Neural cell (in vitro differentiated cells): ENCODE measurements at regions not wholly inside any gene's neighbourhood (a gene's known extent, or its start where the extent isn't known, plus 50 kb on each side); places are given as distances from the start of the nearest gene placed in this dataset.

ENCODE experiments used
- H2AFZ ChIP-seq: fragments of 200-600, 300-800 bp; sonication (generic), shearing (Covaris generic); 2 replicates; pipeline ENCODE4 v1.6.0; 2014; ENCODE audit warnings: low read depth, mild to moderate bottlenecking, antibody characterized with exemption, low read length, moderate library complexity
- H3F3A ChIP-seq: fragments of 200-600 bp; shearing (Covaris generic); 2 replicates; pipeline ENCODE4 v1.6.1; 2016; ENCODE audit warnings: mild to moderate bottlenecking, moderate library complexity, mixed read lengths, antibody characterized with exemption, low read length; ENCODE audit not compliant: insufficient read depth, poor library complexity, severe bottlenecking
- H3K27ac ChIP-seq: fragments of 200-600, 300-800 bp; sonication (generic), shearing (Covaris generic); 2 replicates; pipeline ENCODE4 v1.5.1; 2014; ENCODE audit warnings: mild to moderate bottlenecking, low read length, moderate library complexity
- H3K27me3 ChIP-seq: fragments of 300-800, 200-600 bp; sonication (generic), shearing (Covaris generic); 2 replicates; pipeline ENCODE4 v1.6.0; 2014; ENCODE audit warnings: mild to moderate bottlenecking, low read depth, low read length, moderate library complexity; ENCODE audit not compliant: insufficient read depth
- H3K36me3 ChIP-seq: fragments of 300-800, 200-600 bp; sonication (generic), shearing (Covaris generic); 2 replicates; pipeline ENCODE4 v1.5.1; 2014; ENCODE audit warnings: mild to moderate bottlenecking, antibody characterized with exemption, low read length, moderate library complexity; ENCODE audit not compliant: insufficient read depth
- H3K4me2 ChIP-seq: fragments of 300-800, 200-600 bp; sonication (generic), shearing (Covaris generic); 2 replicates; pipeline ENCODE4 v1.6.0; 2014; ENCODE audit warnings: mild to moderate bottlenecking, low read length
- H3K4me3 ChIP-seq: fragments of 300-800, 200-600 bp; sonication (generic), shearing (Covaris generic); 2 replicates; pipeline ENCODE4 v1.5.1; 2014; ENCODE audit warnings: mild to moderate bottlenecking, low read length, moderate library complexity
- H3K79me2 ChIP-seq: fragments of 200-600 bp; shearing (Covaris generic); replicated peaks from 2 replicates; pipeline ENCODE4 v1.6.0; 2014; ENCODE audit warnings: mild to moderate bottlenecking, low read length, moderate library complexity; ENCODE audit not compliant: insufficient read depth
- H3K9ac ChIP-seq: fragments of 300-800, 200-600 bp; sonication (generic), shearing (Covaris generic); 2 replicates; pipeline ENCODE4 v1.6.1; 2016; ENCODE audit warnings: mild to moderate bottlenecking, low read length, mixed read lengths
- H3K9me2 ChIP-seq: fragments of 200-600 bp; shearing (Covaris generic); 2 replicates; pipeline ENCODE4 v1.6.1; 2016; ENCODE audit warnings: mild to moderate bottlenecking, low read length, mixed read lengths; ENCODE audit not compliant: insufficient read depth
- H3K9me3 ChIP-seq: fragments of 200-600, 300-800 bp; sonication (generic), shearing (Covaris generic); 2 replicates; pipeline ENCODE4 v1.6.1; 2016; ENCODE audit warnings: mild to moderate bottlenecking, mixed run types, low read length, moderate library complexity, mixed read lengths
- H4K20me1 ChIP-seq: fragments of 200-600 bp; shearing (Covaris generic); 2 replicates; pipeline ENCODE4 v1.6.1; 2016; ENCODE audit warnings: mild to moderate bottlenecking, mixed run types; ENCODE audit not compliant: insufficient read depth
- CTCF ChIP-seq: fragments of 450-650 bp; IDR thresholded peaks from 2 replicates; pipeline ENCODE4 v1.5.1; 2014; ENCODE audit warnings: antibody characterized with exemption, mild to moderate bottlenecking, moderate library complexity; ENCODE audit not compliant: poor library complexity, severe bottlenecking
- EP300 ChIP-seq: fragments of 450-650 bp; conservative IDR thresholded peaks from 2 replicates; pipeline ENCODE4 v1.6.1; 2014; ENCODE audit warnings: antibody characterized with exemption, mild to moderate bottlenecking, moderate library complexity; ENCODE audit not compliant: poor library complexity, severe bottlenecking
- EZH2 ChIP-seq: fragments of 200-600, 300-800 bp; shearing (Covaris generic), sonication (generic); IDR thresholded peaks from 2 replicates; pipeline ENCODE4 v1.6.1; 2014; ENCODE audit warnings: antibody characterized with exemption, low read length, borderline replicate concordance, mild to moderate bottlenecking; ENCODE audit not compliant: insufficient read depth, poor library complexity, severe bottlenecking
- MXI1 ChIP-seq: fragments of 450-650 bp; conservative IDR thresholded peaks from 2 replicates; pipeline ENCODE4 v1.6.1; 2014; ENCODE audit warnings: antibody characterized with exemption, mild to moderate bottlenecking; ENCODE audit not compliant: poor library complexity, severe bottlenecking
- POLR2AphosphoS5 ChIP-seq: IDR thresholded peaks from 2 replicates; pipeline ENCODE4 v1.6.1; 2012
- RAD21 ChIP-seq: fragments of 450-650 bp; conservative IDR thresholded peaks from 2 replicates; pipeline ENCODE4 v1.6.1; 2014; ENCODE audit warnings: antibody characterized with exemption, mild to moderate bottlenecking, moderate library complexity
- REST ChIP-seq: IDR thresholded peaks from 2 replicates; pipeline ENCODE4 v1.6.1; 2012; ENCODE audit warnings: borderline replicate concordance
- SMC3 ChIP-seq: fragments of 450-650 bp; conservative IDR thresholded peaks from 2 replicates; pipeline ENCODE4 v1.6.1; 2014; ENCODE audit warnings: antibody characterized with exemption, mild to moderate bottlenecking, moderate library complexity; ENCODE audit not compliant: poor library complexity
- TAF1 ChIP-seq: IDR thresholded peaks from 2 replicates; pipeline ENCODE4 v1.6.1; 2012; ENCODE audit warnings: low read depth

GRCh38 chr13:62096652-62097051 lies 681.0 kb upstream of the PCDH20 start:
- Histone ChIP-seq H3K9me3 (no peaks in the 10 kb centered on the region), H3F3A (no peaks in the 10 kb centered on the region), H3K27me3 (no peaks in the 10 kb centered on the region), H3K4me2 (no peak overlapping the region), H3K9me2 (no peaks in the 10 kb centered on the region), H3K36me3 (no peaks in the 10 kb centered on the region), H3K9ac (no peak overlapping the region), H3K79me2 (no peaks in the 10 kb centered on the region), H3K4me3 (no peak overlapping the region), H4K20me1 (no peaks in the 10 kb centered on the region), H3K27ac (no peak overlapping the region), H2AFZ (no peak overlapping the region)
- TF ChIP-seq EP300 (no peak), CTCF (no peak)

GRCh38 chr13:62094932-62095331 lies 679.3 kb upstream of the PCDH20 start:
- H3F3A ChIP-seq = no peaks in the 10 kb centered on the region
- TF ChIP-seq EP300 = no peak
- TF ChIP-seq REST = no peak
- TF ChIP-seq RAD21 = no peak
- no peak for TF ChIP-seq TAF1
- no peak for TF ChIP-seq MXI1
- no peak overlapping the region for H3K4me2 ChIP-seq
- H3K79me2 ChIP-seq = no peaks in the 10 kb centered on the region
- no peak overlapping the region for H2AFZ ChIP-seq
- H3K36me3 ChIP-seq = no peaks in the 10 kb centered on the region
- H3K9ac ChIP-seq = no peak overlapping the region
- no peaks in the 10 kb centered on the region for H4K20me1 ChIP-seq
- no peaks in the 10 kb centered on the region for H3K27me3 ChIP-seq
- H3K9me3 ChIP-seq = no peaks in the 10 kb centered on the region
- H3K4me3 ChIP-seq = no peak overlapping the region
- H3K9me2 ChIP-seq = no peaks in the 10 kb centered on the region
- H3K27ac ChIP-seq = no peak overlapping the region

- H3K27me3 ChIP-seq = no peaks in the 10 kb centered on the region
- no peak overlapping the region for H3K4me2 ChIP-seq
- H3F3A ChIP-seq = no peaks in the 10 kb centered on the region
- H3K9ac ChIP-seq = no peak overlapping the region
- no peaks in the 10 kb centered on the region for H3K9me3 ChIP-seq
- H3K79me2 ChIP-seq = no peaks in the 10 kb centered on the region
- no peaks in the 10 kb centered on the region for H3K9me2 ChIP-seq
- H3K4me3 ChIP-seq = no peak overlapping the region
- H3K36me3 ChIP-seq = no peaks in the 10 kb centered on the region
- no peak overlapping the region for H2AFZ ChIP-seq
- no peaks in the 10 kb centered on the region for H4K20me1 ChIP-seq
- TF ChIP-seq EP300 = no peak
- no peak for TF ChIP-seq SMC3
- TF ChIP-seq RAD21 = no peak
- no peak for TF ChIP-seq EZH2
- TF ChIP-seq POLR2AphosphoS5 = no peak
- TF ChIP-seq CTCF = no peak
- no peak for TF ChIP-seq TAF1
- TF ChIP-seq REST = no peak
- TF ChIP-seq MXI1 = no peak
- H3K27ac ChIP-seq = no peak overlapping the region
These were observed 678.5 kb upstream of the PCDH20 start for GRCh38 chr13:62093984-62094780.
